ENCODE measurements at regions not wholly inside any gene's neighbourhood (a gene's known extent, or its start where the extent isn't known, plus 50 kb on each side); places are given as distances from the start of the nearest gene placed in this dataset.

DNA sequence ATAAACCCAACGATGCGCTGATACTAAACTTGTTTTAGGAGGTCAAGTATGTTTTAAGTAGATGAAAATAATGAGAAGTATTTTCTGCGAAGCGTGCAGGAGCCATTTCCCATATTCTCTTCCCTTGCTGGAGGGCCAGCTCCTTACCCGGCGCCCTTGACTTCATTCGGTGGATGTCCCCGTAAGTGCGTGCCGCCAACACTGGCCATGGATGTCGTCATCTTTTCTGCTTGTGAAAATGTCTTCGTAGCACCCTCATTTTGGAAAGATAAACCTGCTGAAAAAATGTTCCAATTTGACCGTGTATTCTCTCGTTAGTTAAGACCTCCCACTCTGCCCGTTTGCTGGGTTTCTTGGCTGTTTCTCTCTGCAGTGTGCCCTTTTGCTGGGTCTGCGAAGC, 127.5 kb downstream of the RTP5 start:
- DNase-seq = no peak
- 86 to 93% (median 89%) methylated on average over 16 of the region's 16 CpGs for WGBS, 4 donors
- Histone ChIP-seq H3K27me3 (no peaks in the 10 kb centered on the region), H3K27ac (no peak overlapping the region), H3K36me3 (replicated peaks in 1 of 2) (no peaks in the 10 kb centered on the region), H3K9me3 (replicated peaks in 1 of 3) (no peaks in the 10 kb centered on the region), H3K4me1 (replicated peaks in 1 of 2) (no peaks in the 10 kb centered on the region), H3K4me3 (no peak overlapping the region)
- no peak for TF ChIP-seq POLR2A (IDR thresholded peaks at IDR 0.05)
- no peak for TF ChIP-seq CTCF (IDR thresholded peaks at IDR 0.05)
- intact Hi-C loops (cut with DNase I) = no loop called here

- intact Hi-C loops (cut with DNase I) = no loop called here
- peak in 1 of 7 donors; percentile 5 for DNase-seq
- Histone ChIP-seq H3K27me3 (no peaks in the 10 kb centered on the region), H3K4me3 (no peak overlapping the region), H3K27ac (no peak overlapping the region), H3K4me1 (replicated peaks in 1 of 2) (no peaks in the 10 kb centered on the region), H3K36me3 (replicated peaks in 1 of 2) (no peaks in the 10 kb centered on the region), H3K9me3 (replicated peaks in 1 of 3) (no peaks in the 10 kb centered on the region)
- TF ChIP-seq CTCF (IDR thresholded peaks at IDR 0.05) = no peak
- TF ChIP-seq POLR2A (IDR thresholded peaks at IDR 0.05) = no peak
- WGBS, 4 donors = 78 to 88% (median 80%) methylated on average over 9 to 16 of the region's 16 CpGs
Measured at GRCh38 chr2:241999184-241999583, 129.7 kb downstream of the RTP5 start.

DNA sequence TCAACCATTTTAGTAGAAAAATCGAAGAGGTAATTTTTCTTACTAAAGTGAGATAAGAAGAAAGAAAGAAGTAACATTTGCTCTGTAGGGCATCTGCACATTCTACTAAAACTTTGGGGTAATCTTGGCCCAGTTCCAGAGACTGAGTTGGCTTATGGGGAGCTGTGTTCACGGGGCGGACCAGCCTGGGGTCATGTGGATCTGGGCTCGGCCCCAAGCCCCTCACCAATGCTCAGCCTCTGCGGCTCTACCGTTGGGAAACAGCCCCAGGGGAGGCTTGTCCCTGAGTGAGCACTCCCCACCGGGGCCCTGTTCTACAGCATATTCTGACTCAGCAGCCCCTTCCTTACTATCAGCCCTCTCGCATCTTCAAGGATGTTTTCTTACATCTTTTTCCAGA, 132.3 kb downstream of the RTP5 start:
- H3K9me3 ChIP-seq (replicated peaks in 1 of 3) = no peaks in the 10 kb centered on the region
- 77 to 82% (median 81%) methylated on average over 8 of the region's 8 CpGs for WGBS, 4 donors
- TF ChIP-seq POLR2A (IDR thresholded peaks at IDR 0.05) (no peak), CTCF (IDR thresholded peaks at IDR 0.05) (no peak)

DNA sequence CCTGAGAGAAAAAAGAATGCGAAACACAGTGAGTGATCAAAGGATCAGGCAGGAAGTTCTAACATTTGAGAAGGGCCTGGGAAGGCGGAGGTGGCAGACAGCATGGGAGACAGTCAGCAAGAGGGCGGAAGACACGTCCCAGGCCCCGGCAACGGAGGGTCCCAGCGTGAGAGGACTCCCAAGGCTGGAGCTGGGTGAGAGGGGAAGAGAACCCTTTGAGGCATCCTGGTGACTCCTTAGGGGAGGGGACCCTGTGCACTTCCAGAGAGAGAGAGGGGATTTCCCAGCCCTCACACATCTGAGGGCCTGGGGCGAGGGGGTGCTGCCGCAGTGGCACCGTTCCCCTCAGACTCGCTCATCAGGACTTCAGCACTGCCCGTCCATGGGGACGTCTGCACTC, 133.4 kb downstream of the RTP5 start:
- 66 to 91% (median 79%) methylated on average over 7 to 13 of the region's 13 CpGs for WGBS, 4 donors
- Histone ChIP-seq H3K27me3 (no peaks in the 10 kb centered on the region), H3K27ac (no peak overlapping the region), H3K9me3 (replicated peaks in 1 of 3) (no peaks in the 10 kb centered on the region), H3K36me3 (replicated peaks in 1 of 2) (no peaks in the 10 kb centered on the region), H3K4me3 (no peak overlapping the region), H3K4me1 (replicated peaks in 1 of 2) (no peaks in the 10 kb centered on the region)
- DNase-seq = peak in 1 of 7 donors; percentile 2
- TF ChIP-seq CTCF (IDR thresholded peaks at IDR 0.05) (no peak), POLR2A (IDR thresholded peaks at IDR 0.05) (no peak)
- intact Hi-C loops (cut with DNase I) = no loop called here

More for the DNA sequence above, 132.3 kb downstream of the RTP5 start:
- peak in 1 of 7 donors; percentile 5 for DNase-seq
- no peaks in the 10 kb centered on the region for H3K27me3 ChIP-seq
- H3K4me1 ChIP-seq (replicated peaks in 1 of 2) = no peaks in the 10 kb centered on the region
- no peaks in the 10 kb centered on the region for H3K36me3 ChIP-seq (replicated peaks in 1 of 2)
- H3K4me3 ChIP-seq = no peak overlapping the region
- intact Hi-C loops (cut with DNase I) = no loop called here
- no peak overlapping the region for H3K27ac ChIP-seq

Data from adrenal gland (tissue), 9 donors.